Gastrocnemius medialis (tissue), 4 donors: ENCODE measurements at regions not wholly inside any gene's neighbourhood (a gene's known extent, or its start where the extent isn't known, plus 50 kb on each side); places are given as distances from the start of the nearest gene placed in this dataset.
A peak's percentile ranks its signal among the peaks of the same experiment; 100 is the strongest.
"Not testable (repeated sequence)": the region's sequence is repeated elsewhere in the genome, so short reads cannot be mapped to it uniquely, and the experiment has no call there.

Experiments used
- ATAC-seq, 2 donors: fragments of 150-250 bp; one replicate each; pipeline ENCODE4 v1.9.1; 2016
- DNase-seq, 2 donors: peaks; one replicate each; pipeline ENCODE4 v3.0.0-alpha.2; 2019
- H3K27ac ChIP-seq, 4 donors: fragments of 200-600 bp; sonication (generic); 1 replicate in 1 of 4; 2 replicates in 3 of 4; pipeline ENCODE4 v1.5.1; 2016 to 2018; ENCODE audit warnings: mild to moderate bottlenecking in 2 of 4, moderate library complexity in 1 of 4
- H3K27me3 ChIP-seq, 3 donors: fragments of 200-600 bp; sonication (generic) in 2 of 3; 1 replicate in 1 of 3; 2 replicates in 2 of 3; pipeline versions ENCODE4 v1.5.1 to v1.6.0; 2016 to 2019; ENCODE audit warnings: mild to moderate bottlenecking in 1 of 3, moderate library complexity in 1 of 3
- H3K36me3 ChIP-seq, 2 donors: fragments of 200-600 bp; sonication (generic) in 1 of 2; one replicate each; pipeline ENCODE4 v1.5.1; 2017 to 2018
- H3K4me1 ChIP-seq, 2 donors: fragments of 200-600 bp; sonication (generic) in 1 of 2; one replicate each; pipeline ENCODE4 v1.5.1; 2016 to 2017; ENCODE audit warnings: mild to moderate bottlenecking in 2 of 2
- H3K4me3 ChIP-seq, 4 donors: fragments of 200-600 bp; sonication (generic) in 3 of 4; 1 replicate in 1 of 4; 2 replicates in 3 of 4; pipeline ENCODE4 v1.5.1; 2016 to 2019; ENCODE audit warnings: mild to moderate bottlenecking in 2 of 4
- H3K9me3 ChIP-seq, 3 donors: fragments of 200-600 bp; sonication (generic) in 2 of 3; 1 replicate in 1 of 3; 2 replicates in 2 of 3; pipeline ENCODE4 v1.5.1; 2016 to 2019
- POLR2A ChIP-seq, 2 donors: fragments of 450-650 bp; IDR thresholded peaks; one replicate each; pipeline ENCODE4 v1.6.1; 2017; ENCODE audit warnings: antibody characterized with exemption in 2 of 2, mild to moderate bottlenecking in 2 of 2, moderate library complexity in 2 of 2
- in situ Hi-C, 4 donors: fragments of 200-750 bp; cut with MboI; loops; one replicate each; pipeline versions ENCODE4 v1.15.0 to v1.8.0; 2017; ENCODE audit warnings: low sequenced_read_pairs in 4 of 4
- intact Hi-C: fragments of 100-400 bp; cut with DNase I; formaldehyde crosslinking; loops from one replicate; pipeline ENCODE4 v1.15.1; 2023; ENCODE audit warnings: low total_unique reads
- TF ChIP-seq, protein P1 (sequence below), 5 experiments: fragments of 450-650 bp in 3 of 5; fragments of 200-600 bp in 2 of 5; sonication (generic) in 2 of 5; IDR thresholded peaks in 4 of 5; conservative IDR thresholded peaks in 1 of 5; 1 replicate in 4 of 5; 2 replicates in 1 of 5; pipeline ENCODE4 v1.5.1; 2016 to 2019; ENCODE audit warnings: antibody characterized with exemption in 5 of 5, mild to moderate bottlenecking in 3 of 5, moderate library complexity in 3 of 5

DNA sequence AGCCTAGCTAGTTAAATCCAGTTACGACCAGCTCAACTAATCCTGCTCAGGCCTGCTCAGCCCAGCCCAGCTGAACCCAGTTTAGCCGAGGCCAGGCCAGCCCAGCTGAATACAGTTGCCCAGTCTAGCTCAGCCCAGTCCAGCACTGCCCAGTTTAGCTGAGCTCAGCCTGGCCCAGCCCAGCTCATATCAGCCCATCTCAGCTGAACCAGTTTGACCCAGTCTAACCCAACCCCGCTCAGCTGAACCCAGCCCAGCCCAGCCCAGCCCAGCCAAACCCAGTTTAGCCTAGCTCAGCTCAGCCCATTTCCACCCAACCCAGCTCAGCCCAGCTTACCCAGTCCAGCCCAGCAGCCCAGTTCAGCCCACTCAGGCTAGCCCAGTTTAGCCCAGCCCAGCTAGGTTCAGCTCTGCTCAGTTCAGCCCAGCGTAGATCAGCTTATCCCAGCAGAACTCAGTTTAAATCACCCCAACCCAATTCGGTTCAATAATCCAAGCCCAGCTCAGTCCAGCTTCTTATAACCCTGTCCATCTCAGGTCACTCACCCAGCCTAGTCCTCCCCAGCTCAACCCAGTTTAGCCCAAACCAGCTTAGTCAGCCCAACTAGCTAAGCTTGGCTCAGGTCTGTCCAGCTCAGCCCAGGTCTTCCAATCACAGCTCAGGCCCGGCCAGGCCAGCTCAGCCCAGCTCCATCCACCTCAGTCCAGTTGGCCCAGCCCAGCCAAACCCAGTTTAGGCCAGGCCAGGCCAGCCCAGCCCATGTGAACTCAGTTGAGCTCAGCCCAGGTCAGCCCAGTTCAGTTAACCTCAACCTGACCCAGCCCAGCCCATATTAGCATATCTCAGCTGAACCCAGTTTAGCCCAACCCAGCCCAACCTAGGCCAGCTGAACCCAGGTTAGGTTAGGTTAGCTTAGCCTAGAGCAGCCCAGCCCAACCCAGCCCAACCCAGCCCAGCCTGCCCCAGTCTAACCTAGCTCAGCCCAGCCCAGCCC lies 76.7 kb downstream of the TMEM121 start:
- TF ChIP-seq POLR2A (IDR thresholded peaks at IDR 0.05), result no peak
- TF ChIP-seq, protein P1, sequence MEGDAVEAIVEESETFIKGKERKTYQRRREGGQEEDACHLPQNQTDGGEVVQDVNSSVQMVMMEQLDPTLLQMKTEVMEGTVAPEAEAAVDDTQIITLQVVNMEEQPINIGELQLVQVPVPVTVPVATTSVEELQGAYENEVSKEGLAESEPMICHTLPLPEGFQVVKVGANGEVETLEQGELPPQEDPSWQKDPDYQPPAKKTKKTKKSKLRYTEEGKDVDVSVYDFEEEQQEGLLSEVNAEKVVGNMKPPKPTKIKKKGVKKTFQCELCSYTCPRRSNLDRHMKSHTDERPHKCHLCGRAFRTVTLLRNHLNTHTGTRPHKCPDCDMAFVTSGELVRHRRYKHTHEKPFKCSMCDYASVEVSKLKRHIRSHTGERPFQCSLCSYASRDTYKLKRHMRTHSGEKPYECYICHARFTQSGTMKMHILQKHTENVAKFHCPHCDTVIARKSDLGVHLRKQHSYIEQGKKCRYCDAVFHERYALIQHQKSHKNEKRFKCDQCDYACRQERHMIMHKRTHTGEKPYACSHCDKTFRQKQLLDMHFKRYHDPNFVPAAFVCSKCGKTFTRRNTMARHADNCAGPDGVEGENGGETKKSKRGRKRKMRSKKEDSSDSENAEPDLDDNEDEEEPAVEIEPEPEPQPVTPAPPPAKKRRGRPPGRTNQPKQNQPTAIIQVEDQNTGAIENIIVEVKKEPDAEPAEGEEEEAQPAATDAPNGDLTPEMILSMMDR (IDR thresholded peaks at IDR 0.05 in 4 of 5, conservative IDR thresholded peaks at IDR 0.05 in 1 of 5), result no peak

DNA sequence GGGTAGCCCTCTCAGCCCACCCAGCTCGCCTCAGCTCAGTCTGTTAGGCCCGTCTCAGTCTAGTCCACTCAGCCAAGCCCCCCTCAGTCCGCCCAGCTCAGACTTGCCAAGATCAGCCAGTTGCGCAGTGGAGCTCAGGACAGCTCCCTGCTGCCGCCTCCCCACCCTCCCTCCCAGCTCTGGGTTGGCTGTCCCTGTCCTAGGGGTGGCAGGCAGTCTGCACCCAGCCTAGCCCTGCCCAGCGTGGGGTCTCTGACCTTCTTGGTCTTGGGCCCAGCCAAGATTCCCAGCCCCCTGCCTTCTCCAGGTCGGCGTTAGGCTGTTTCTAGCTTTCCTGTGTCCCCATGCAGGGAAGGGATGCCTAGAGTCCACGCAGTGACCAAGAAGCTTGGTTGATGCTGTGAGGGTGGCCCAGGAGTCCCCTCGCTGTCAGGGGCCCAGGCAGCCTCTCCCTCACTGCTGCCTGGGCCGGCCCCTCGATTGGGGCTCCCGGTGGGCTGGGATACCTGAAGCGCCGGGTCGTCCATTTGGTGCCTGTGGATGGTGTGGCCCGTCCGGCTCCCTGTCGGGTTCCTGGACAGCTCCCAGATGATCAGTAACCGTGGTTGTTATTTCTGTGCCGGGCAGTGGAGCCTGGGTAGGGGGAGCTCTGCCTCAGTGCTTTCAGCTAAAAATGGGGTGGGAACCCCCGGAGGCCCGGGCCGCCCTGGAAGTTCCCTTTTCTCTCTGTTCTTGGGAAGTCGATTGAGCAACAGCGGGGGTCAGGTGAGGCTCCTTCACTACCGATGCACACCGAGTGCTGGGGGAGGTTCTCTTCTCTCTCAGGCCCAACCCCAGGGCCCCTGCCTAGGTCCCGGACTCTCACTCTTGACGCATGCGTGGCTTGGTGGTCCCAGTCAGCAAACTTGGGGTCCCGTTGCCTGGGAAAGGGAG lies 78.4 kb downstream of the TMEM121 start:
- in situ Hi-C loops, ATAC-seq, H3K27ac ChIP-seq, H3K36me3 ChIP-seq, H3K9me3 ChIP-seq, H3K4me1 ChIP-seq, H3K4me3 ChIP-seq, intact Hi-C loops, H3K27me3 ChIP-seq, DNase-seq: not testable (repeated sequence)

More for the DNA sequence above, 76.7 kb downstream of the TMEM121 start:
- Histone ChIP-seq H3K4me1 (no peaks in the 10 kb centered on the region), H3K36me3 (no peaks in the 10 kb centered on the region), H3K27ac (no peak overlapping the region), H3K9me3 (no peaks in the 10 kb centered on the region), H3K4me3 (no peak overlapping the region), H3K27me3 (no peaks in the 10 kb centered on the region)
- no peak for DNase-seq
- ATAC-seq, result no peak
- in situ Hi-C loops (no loop called here), intact Hi-C loops (no loop called here)

DNA sequence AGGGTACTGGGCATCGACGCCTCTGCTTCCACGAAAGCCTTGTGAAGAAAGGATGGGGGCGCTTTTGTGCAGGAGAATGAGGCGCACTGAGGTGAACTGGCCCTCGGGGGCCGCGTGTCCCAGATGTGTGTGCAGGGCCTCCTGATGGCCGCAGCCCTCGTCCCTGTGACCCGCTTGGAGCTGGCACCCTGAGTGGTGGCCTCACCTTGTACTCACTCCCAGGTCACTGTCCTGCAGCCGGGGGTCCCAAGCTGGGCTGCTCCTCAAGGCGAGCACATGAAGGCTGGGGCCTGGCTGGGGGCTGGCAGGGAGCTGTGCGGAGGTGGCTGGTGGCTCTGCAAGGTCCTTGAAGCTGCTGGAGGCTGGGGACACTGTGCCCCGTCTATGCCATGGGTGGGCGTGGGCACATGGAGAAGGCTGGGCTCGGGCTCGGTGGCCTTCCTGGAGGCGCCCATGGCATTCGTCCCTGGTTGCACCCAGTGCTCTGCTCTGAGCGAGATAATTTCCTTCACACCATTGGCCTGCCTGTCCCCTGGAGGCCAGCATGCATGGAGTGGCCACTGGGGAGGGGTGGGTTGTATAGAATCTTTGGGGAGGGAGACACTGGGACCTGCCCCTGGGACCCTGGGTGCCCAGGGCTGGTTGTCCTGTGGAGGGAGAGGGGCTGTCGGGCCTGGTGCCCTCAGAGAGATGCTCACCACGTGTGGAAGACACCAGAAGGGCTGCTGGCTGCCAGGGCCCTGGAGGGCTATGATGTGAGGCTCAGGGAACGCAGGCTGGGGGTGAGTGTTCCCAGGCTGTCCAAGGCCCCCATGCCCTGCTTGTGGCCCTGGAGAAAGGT lies 79.3 kb downstream of the TMEM121 start:
- in situ Hi-C loops, result no loop called here

DNA sequence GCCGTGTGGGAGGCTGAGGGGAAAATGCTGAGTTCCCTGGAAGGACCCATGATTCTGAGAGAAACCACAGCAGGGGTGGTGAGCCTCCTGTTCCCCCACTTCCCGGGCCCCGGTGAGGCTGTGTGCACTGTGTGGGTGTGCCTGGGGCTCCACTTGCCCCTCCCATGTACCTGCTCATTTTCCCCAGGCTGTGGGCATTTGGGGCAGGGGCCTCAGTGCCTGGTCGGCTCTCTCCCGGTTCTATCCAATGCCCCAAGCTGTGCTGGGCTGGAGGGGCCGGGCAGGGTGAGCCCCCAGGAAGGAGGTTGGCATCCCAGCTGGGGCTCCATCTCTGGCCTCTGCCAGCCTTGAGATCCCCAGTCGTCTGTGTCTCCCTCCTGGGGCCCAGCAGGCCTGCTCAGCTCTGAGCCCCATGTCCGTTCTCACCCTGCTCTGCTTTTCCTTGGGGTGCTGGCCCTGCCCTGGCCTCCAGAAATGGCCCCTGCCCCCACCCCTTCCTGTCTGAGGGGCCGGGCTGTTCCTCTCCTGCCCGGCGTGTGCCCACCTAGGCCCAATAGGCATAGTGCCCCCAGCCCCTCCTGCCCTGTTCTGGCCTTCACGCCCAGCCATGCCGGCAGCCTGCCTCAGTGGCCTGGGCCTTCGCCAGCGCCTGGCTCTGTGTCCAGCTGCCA lies 80.1 kb downstream of the TMEM121 start:
- ATAC-seq, DNase-seq, H3K9me3 ChIP-seq, H3K4me1 ChIP-seq, H3K27ac ChIP-seq, H3K36me3 ChIP-seq, intact Hi-C loops, H3K27me3 ChIP-seq, H3K4me3 ChIP-seq, in situ Hi-C loops: not testable (repeated sequence)

More for the DNA sequence above, 79.3 kb downstream of the TMEM121 start:
- H3K9me3 ChIP-seq, result no peaks in the 10 kb centered on the region
- H3K4me1 ChIP-seq, result no peaks in the 10 kb centered on the region
- intact Hi-C loops, result no loop called here
- TF ChIP-seq, protein P1 (IDR thresholded peaks at IDR 0.05 in 4 of 5, conservative IDR thresholded peaks at IDR 0.05 in 1 of 5), result no peak
- TF ChIP-seq POLR2A (IDR thresholded peaks at IDR 0.05), result no peak
- no peak overlapping the region for H3K27ac ChIP-seq
- DNase-seq, result no peak
- ATAC-seq, result no peak
- H3K4me3 ChIP-seq, result no peak overlapping the region
- no peaks in the 10 kb centered on the region for H3K36me3 ChIP-seq
- no peaks in the 10 kb centered on the region for H3K27me3 ChIP-seq

DNA sequence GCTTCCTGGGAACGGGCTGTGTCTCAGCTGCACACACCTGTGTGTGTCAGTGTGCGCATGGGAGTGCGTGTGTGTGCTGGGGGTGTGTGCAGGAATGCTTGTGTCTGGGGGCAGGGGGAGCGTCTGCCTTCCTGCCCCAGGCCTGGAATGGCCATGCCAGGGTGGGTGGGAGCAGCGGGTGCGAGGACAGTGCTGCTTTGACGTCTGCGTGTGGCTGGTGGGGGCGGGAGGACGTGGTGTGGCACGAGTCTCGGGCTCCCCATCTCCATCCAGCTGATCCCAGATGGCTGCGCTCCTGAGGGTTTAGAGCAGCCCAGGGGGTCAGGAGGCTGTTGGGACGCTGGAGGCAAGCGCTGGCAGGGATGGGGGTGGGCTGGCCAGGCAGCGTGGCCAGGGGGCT lies 80.6 kb downstream of the TMEM121 start:
- H3K27me3 ChIP-seq, in situ Hi-C loops, H3K9me3 ChIP-seq, H3K36me3 ChIP-seq, DNase-seq, intact Hi-C loops, H3K4me3 ChIP-seq, H3K27ac ChIP-seq, H3K4me1 ChIP-seq, ATAC-seq: not testable (repeated sequence)

DNA sequence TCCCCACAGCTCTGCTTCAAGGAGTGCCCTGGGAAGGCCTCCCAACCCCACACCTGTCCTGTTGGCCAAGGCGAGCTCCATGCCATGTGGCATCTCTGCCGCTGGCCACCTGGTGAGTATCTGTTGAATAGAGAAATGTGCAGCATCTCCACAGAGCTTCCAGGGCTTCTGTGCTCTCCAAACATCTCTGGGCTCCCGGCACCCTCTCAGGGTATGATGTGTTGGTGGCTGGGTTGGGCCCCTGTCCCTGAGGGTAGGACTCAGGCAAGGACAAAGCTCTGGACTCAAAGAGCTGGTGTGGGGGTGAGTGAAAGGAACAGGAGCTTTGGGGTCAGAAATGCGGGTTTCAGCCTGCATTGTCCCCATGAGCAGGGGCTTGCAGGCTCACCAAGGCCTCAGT lies 88.6 kb downstream of the TMEM121 start:
- in situ Hi-C loops, H3K4me3 ChIP-seq, intact Hi-C loops, H3K27me3 ChIP-seq, H3K36me3 ChIP-seq, DNase-seq, ATAC-seq, H3K27ac ChIP-seq, H3K9me3 ChIP-seq, H3K4me1 ChIP-seq: not testable (repeated sequence)

DNA sequence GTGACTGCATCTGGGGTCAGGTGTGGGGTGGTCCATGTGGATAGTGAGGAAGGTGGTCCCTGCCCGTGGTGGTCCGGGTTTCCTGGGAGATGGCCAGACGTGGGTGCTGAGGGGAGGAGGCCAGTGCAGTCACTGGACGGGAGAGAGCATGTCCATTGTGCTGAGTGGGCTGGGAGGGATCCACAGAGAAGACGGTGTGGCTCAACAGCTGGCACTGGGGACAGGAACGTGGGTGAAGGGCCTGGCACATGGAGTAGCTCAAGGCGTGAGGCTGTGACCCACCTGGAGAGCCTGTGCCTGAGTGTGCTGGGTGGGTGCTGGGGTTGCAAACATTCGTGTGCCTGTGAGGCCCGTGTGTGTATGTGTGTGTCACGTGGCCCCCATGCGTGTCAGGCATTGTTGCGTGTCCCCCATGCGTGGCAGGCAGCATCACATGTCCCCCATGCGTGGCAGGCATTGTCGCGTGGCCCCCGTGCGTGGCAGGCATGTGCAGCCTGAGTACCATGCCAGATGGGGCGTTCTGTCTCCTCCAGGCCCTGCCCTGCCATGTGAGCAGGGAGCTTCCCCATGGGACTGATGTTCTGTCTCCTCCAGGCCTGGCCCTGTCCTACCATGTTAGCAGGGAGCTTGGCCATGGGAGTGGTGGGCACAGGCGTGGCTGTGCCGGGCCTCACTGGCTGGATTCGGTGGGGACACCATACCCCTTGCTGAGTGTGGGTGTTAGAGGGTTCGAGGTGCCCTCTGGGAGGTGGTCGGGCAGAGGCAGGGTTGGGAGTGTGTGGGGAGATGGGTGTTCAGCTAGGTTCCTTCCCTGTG lies 89.8 kb downstream of the TMEM121 start:
- in situ Hi-C loops, H3K27ac ChIP-seq, H3K9me3 ChIP-seq, H3K4me3 ChIP-seq, DNase-seq, H3K4me1 ChIP-seq, intact Hi-C loops, H3K36me3 ChIP-seq, H3K27me3 ChIP-seq: not testable (repeated sequence)
- ATAC-seq, result peak in 1 of 2 donors; percentile 26
